GM18951 (cell line): ENCODE measurements at regions not wholly inside any gene's neighbourhood (a gene's known extent, or its start where the extent isn't known, plus 50 kb on each side); places are given as distances from the start of the nearest gene placed in this dataset.
"Not testable (repeated sequence)": the region's sequence is repeated elsewhere in the genome, so short reads cannot be mapped to it uniquely, and the experiment has no call there.

Source experiments
- POLR2A ChIP-seq: IDR thresholded peaks from 4 replicates; pipeline ENCODE4 v1.6.1; 2011; ENCODE audit warnings: mild to moderate bottlenecking; ENCODE audit not compliant: insufficient read length, insufficient read depth; ENCODE audit errors: extremely low read depth
- in situ Hi-C: fragments of 300-500 bp; cut with MboI; formaldehyde crosslinking; loops from one replicate; pipeline ENCODE4 v1.12.0; 2022; ENCODE audit warnings: low sequenced_read_pairs, mixed read lengths, inconsistent platforms; ENCODE audit not compliant: unreplicated experiment

GRCh38 chr9:89844535-89844934, 239.7 kb downstream of the GADD45G start:
- in situ Hi-C loops, result no loop called here
- TF ChIP-seq POLR2A, result no peak

- in situ Hi-C loops, result no loop called here
- no peak for TF ChIP-seq POLR2A
Measured at GRCh38 chr9:89845321-89845720, 240.5 kb downstream of the GADD45G start.

- TF ChIP-seq POLR2A, result no peak
- in situ Hi-C loops, result no loop called here
Measured at GRCh38 chr9:89845862-89846261, 241.1 kb downstream of the GADD45G start.

GRCh38 chr9:89848060-89849040, 243.5 kb downstream of the GADD45G start:
- in situ Hi-C loops, result no loop called here
- TF ChIP-seq POLR2A, result no peak

- in situ Hi-C loops, result no loop called here
- no peak for TF ChIP-seq POLR2A
Measured at GRCh38 chr9:89849096-89849495, 244.3 kb downstream of the GADD45G start.

GRCh38 chr9:89850153-89850552, 245.3 kb downstream of the GADD45G start:
- TF ChIP-seq POLR2A, result no peak
- in situ Hi-C loops, result no loop called here

GRCh38 chr9:89850631-89851325, 246.0 kb downstream of the GADD45G start:
- no peak for TF ChIP-seq POLR2A
- in situ Hi-C loops, result no loop called here

GRCh38 chr9:89853161-89853560, 248.3 kb downstream of the GADD45G start:
- in situ Hi-C loops, result no loop called here

GRCh38 chr9:89853931-89854330, 249.1 kb downstream of the GADD45G start:
- in situ Hi-C loops, result no loop called here
- no peak for TF ChIP-seq POLR2A

More at GRCh38 chr9:89853161-89853560, 248.3 kb downstream of the GADD45G start:
- TF ChIP-seq POLR2A, result no peak

GRCh38 chr9:89854715-89855475, 250.1 kb downstream of the GADD45G start:
- TF ChIP-seq POLR2A, result no peak
- in situ Hi-C loops, result no loop called here

- in situ Hi-C loops, result not testable (repeated sequence)
Measured at GRCh38 chr9:89856296-89856695, 251.5 kb downstream of the GADD45G start.

GRCh38 chr9:89856950-89857349, 252.1 kb downstream of the GADD45G start:
- in situ Hi-C loops, result not testable (repeated sequence)

GRCh38 chr9:89859842-89860241, 255.0 kb downstream of the GADD45G start:
- in situ Hi-C loops, result not testable (repeated sequence)

- in situ Hi-C loops, result not testable (repeated sequence)
Measured at GRCh38 chr9:89861371-89861770, 256.6 kb downstream of the GADD45G start.
